ENCODE measurements at regions not wholly inside any gene's neighbourhood (a gene's known extent, or its start where the extent isn't known, plus 50 kb on each side); places are given as distances from the start of the nearest gene placed in this dataset.

DNA sequence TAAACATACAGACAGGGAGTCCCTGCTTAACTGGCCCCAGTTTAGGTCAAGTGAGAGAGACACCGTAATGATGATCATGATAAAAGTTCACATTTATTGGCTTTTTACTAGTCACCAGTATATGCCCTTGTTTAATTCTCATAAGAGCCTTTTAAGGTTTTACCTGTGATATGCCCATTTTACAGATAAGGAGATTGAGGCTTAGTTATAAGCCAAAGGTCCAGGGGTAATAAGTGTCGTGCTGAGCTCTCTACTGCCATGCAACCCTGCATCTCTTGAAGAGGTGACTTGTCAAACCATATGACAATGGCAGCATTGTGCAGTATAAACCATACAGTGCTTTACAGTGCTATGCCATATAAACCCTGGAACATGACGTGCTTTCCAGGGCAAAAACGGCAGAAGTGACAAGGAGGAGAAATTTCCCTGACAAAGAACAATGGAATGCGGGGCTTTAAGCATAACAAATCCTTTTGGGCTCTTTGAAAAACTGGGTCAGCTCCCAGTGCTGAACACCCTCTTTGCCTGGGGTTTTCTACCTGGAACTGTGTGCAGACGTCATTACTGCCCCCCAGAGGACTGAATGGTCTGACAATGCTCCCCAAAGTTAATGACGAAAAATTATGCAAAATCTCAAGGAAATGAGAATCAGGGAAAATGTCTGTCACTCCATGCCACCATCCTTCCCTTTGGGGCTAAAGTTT, 59.7 kb upstream of the C14orf132 start:
- TF ChIP-seq, protein P1, sequence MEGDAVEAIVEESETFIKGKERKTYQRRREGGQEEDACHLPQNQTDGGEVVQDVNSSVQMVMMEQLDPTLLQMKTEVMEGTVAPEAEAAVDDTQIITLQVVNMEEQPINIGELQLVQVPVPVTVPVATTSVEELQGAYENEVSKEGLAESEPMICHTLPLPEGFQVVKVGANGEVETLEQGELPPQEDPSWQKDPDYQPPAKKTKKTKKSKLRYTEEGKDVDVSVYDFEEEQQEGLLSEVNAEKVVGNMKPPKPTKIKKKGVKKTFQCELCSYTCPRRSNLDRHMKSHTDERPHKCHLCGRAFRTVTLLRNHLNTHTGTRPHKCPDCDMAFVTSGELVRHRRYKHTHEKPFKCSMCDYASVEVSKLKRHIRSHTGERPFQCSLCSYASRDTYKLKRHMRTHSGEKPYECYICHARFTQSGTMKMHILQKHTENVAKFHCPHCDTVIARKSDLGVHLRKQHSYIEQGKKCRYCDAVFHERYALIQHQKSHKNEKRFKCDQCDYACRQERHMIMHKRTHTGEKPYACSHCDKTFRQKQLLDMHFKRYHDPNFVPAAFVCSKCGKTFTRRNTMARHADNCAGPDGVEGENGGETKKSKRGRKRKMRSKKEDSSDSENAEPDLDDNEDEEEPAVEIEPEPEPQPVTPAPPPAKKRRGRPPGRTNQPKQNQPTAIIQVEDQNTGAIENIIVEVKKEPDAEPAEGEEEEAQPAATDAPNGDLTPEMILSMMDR (IDR thresholded peaks at IDR 0.05; ENCODE audit: borderline replicate concordance, insufficient read depth, low read depth, low read length), result peak; percentile 13; the same call in 1 of the 2 replicates
- H3K4me3 ChIP-seq (ENCODE audit: low read depth, low read length), result no peak overlapping the region

DNA sequence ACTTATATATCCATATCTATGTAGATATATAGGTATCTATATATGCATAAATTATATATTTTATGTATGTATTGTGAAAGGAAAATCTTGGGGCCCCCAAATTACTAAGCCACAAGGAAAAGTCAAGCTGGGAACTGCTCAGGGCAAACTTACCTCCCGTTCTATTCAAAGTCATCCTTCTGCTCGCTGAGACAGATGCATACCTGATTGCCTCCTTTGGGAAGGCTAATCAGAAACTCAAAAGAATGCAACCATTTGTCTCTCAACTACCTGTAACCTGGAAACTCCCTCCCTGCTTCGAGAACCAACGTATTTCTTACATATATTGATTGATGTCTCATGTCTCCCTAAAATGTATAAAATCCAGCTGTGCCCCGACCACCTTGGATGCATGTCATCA, 58.8 kb upstream of the C14orf132 start:
- no peak overlapping the region for H3K4me3 ChIP-seq (ENCODE audit: low read depth, low read length)
- TF ChIP-seq, protein P1 (IDR thresholded peaks at IDR 0.05; ENCODE audit: borderline replicate concordance, insufficient read depth, low read depth, low read length), result no peak

DNA sequence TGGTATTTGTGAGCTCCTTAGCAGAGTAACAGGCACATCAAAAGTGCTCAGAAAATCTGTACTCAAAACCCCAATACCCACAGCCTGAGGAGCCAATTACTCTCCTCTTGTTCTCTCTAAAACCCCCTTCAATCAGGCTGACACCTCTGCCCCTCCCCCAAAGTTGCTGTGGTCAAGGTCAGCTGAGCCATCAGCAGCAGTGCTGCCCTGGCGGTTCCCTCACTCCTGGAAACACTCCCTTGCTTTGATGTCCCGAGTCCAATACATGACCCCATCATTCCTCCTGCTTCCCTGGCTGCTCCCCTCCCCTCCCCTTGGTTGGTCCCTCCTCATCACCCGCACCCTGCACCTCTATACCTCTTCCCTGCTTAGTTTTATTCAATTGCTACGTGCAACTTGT, 57.2 kb upstream of the C14orf132 start:
- TF ChIP-seq, protein P1 (IDR thresholded peaks at IDR 0.05; ENCODE audit: borderline replicate concordance, insufficient read depth, low read depth, low read length), result no peak
- H3K4me3 ChIP-seq (ENCODE audit: low read depth, low read length), result no peak overlapping the region

DNA sequence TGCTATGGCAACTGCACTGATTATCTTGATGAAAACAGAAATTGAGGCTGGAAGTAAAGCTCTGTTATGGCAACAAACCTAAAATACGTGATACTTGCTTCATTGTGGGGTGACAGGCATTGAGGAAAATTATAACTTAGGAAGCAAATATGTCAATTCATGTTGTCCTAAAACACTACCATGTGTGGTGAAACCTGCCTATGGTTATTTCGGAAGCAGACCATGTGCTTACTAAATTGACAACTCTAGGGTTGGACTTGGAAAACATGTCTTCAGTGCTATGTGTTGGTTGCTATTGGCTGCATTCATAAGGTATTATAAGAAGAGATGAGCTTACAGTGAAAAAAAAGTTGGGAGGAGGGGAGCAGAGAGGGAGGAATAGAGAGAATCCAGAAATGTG, 55.0 kb upstream of the C14orf132 start:
- TF ChIP-seq, protein P1 (IDR thresholded peaks at IDR 0.05; ENCODE audit: borderline replicate concordance, insufficient read depth, low read depth, low read length), result no peak
- H3K4me3 ChIP-seq (ENCODE audit: low read depth, low read length), result no peak overlapping the region

Measured in GM12875 (cell line).